ENCODE measurements at regions not wholly inside any gene's neighbourhood (a gene's known extent, or its start where the extent isn't known, plus 50 kb on each side); places are given as distances from the start of the nearest gene placed in this dataset.

DNA sequence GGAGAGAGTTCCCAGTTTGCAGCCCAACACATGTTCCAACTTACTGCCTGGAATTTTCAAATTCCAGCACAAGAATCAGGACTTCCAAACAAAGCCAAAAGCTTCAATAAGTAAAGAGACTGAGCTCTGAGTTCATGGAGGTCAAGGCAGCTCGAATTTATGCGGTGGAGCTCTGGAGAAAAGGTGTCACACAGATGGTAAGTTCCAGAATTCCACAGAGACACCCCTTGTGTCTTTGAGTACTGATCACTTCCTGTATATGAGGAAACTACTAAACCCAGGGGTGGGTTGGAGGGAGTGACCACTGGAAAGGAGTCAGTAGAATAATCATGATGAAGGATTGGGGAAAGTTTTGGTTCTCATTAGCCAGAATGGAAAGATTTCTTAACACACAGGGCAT, 118.5 kb upstream of the GUCY1A1 start:
- DNase-seq: no peak
- Histone ChIP-seq H3K79me2 (ENCODE audit: control insufficient read depth, insufficient read depth, low read length) (no peaks in the 10 kb centered on the region), H3K27ac (ENCODE audit: low read length in 2 of 2) (no peak overlapping the region), H3K4me1 (ENCODE audit: control insufficient read depth in 2 of 2, insufficient read depth in 2 of 2, low read length in 2 of 2) (no peaks in the 10 kb centered on the region), H3K4me3 (ENCODE audit: control extremely low read depth in 1 of 5, extremely low read depth in 1 of 5, insufficient read depth in 1 of 5, low read depth in 2 of 5, low read length in 4 of 5) (no peak overlapping the region), H2AFZ (ENCODE audit: insufficient read depth, low read depth, low read length, poor library complexity, severe bottlenecking) (no peak overlapping the region), H3K36me3 (replicated peaks in 1 of 2; ENCODE audit: control extremely low read depth in 1 of 2, control insufficient read depth in 1 of 2, extremely low read depth in 1 of 2, insufficient read depth in 2 of 2, low read length in 1 of 2) (no peaks in the 10 kb centered on the region), H3K9ac (ENCODE audit: low read length) (no peak overlapping the region), H3K9me3 (ENCODE audit: control extremely low read depth in 1 of 3, control insufficient read depth in 2 of 3, insufficient read depth in 1 of 3, low read length in 2 of 3) (peaks cover 0 to 17% (median 0%) of the 10 kb centered on the region in 3 donors), H4K20me1 (ENCODE audit: control insufficient read depth, insufficient read depth, low read length, poor library complexity, severe bottlenecking) (no peaks in the 10 kb centered on the region), H3K4me2 (replicated peaks; ENCODE audit: low read depth, low read length, poor library complexity, severe bottlenecking) (no peak overlapping the region), H3K27me3 (replicated peaks in 1 of 4; ENCODE audit: control extremely low read depth in 1 of 4, control insufficient read depth in 3 of 4, insufficient read depth in 4 of 4, low read length in 3 of 4) (no peaks in the 10 kb centered on the region)
- H3K27ac Mint-ChIP-seq: no peak overlapping the region
- no peaks in the 10 kb centered on the region for H3K9me3 Mint-ChIP-seq (ENCODE audit: insufficient read depth)
- no peak for TF ChIP-seq EZH2 (IDR thresholded peaks at IDR 0.05; ENCODE audit: borderline replicate concordance, insufficient read depth, low read depth, low read length, poor library complexity, severe bottlenecking)
- TF ChIP-seq, protein P1, sequence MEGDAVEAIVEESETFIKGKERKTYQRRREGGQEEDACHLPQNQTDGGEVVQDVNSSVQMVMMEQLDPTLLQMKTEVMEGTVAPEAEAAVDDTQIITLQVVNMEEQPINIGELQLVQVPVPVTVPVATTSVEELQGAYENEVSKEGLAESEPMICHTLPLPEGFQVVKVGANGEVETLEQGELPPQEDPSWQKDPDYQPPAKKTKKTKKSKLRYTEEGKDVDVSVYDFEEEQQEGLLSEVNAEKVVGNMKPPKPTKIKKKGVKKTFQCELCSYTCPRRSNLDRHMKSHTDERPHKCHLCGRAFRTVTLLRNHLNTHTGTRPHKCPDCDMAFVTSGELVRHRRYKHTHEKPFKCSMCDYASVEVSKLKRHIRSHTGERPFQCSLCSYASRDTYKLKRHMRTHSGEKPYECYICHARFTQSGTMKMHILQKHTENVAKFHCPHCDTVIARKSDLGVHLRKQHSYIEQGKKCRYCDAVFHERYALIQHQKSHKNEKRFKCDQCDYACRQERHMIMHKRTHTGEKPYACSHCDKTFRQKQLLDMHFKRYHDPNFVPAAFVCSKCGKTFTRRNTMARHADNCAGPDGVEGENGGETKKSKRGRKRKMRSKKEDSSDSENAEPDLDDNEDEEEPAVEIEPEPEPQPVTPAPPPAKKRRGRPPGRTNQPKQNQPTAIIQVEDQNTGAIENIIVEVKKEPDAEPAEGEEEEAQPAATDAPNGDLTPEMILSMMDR (IDR thresholded peaks at IDR 0.05): no peak
- CTCF ChIA-PET: no interaction called here
- 58% methylated on average over 2 of the region's 2 CpGs for WGBS (ENCODE audit: insufficient coverage)
- H3K4me3 Mint-ChIP-seq: no peak overlapping the region
- H3K4me1 Mint-ChIP-seq: no peaks in the 10 kb centered on the region
- H3K27me3 Mint-ChIP-seq: no peaks in the 10 kb centered on the region
- intact Hi-C loops (cut with micrococcal nuclease): no loop called here
- no peak for ATAC-seq (ENCODE audit: low read depth)
- POLR2A ChIA-PET: no interaction called here

DNA sequence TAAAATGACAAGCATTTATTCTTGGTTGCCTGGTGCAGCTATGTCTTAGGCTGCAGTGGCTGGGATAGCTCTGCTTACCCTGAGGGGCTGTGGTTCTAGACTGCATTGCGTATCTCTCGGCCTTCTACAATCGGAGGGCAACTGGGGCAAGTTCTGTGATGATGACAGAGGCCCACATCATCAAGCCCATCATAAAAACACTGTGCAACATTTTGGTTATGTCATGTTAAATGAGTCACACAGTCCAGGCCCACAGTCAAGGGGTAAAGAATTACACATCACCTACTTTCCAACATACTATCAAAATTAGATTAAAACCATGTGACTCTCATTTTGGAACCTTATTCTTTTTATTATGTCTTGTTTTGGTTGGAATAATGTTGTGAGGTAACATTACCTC, 120.2 kb upstream of the GUCY1A1 start:
- no peak overlapping the region for H2AFZ ChIP-seq (ENCODE audit: insufficient read depth, low read depth, low read length, poor library complexity, severe bottlenecking)
- no peaks in the 10 kb centered on the region for H3K36me3 ChIP-seq (replicated peaks in 1 of 2; ENCODE audit: control extremely low read depth in 1 of 2, control insufficient read depth in 1 of 2, extremely low read depth in 1 of 2, insufficient read depth in 2 of 2, low read length in 1 of 2)
- intact Hi-C loops (cut with micrococcal nuclease): no loop called here

More for the DNA sequence above, 120.2 kb upstream of the GUCY1A1 start:
- Histone ChIP-seq H3K27ac (ENCODE audit: low read length in 2 of 2) (no peak overlapping the region), H3K4me1 (ENCODE audit: control insufficient read depth in 2 of 2, insufficient read depth in 2 of 2, low read length in 2 of 2) (no peaks in the 10 kb centered on the region), H3K4me2 (replicated peaks; ENCODE audit: low read depth, low read length, poor library complexity, severe bottlenecking) (no peak overlapping the region), H3K9ac (ENCODE audit: low read length) (no peak overlapping the region), H3K4me3 (ENCODE audit: control extremely low read depth in 1 of 5, extremely low read depth in 1 of 5, insufficient read depth in 1 of 5, low read depth in 2 of 5, low read length in 4 of 5) (no peak overlapping the region), H3K9me3 (ENCODE audit: control extremely low read depth in 1 of 3, control insufficient read depth in 2 of 3, insufficient read depth in 1 of 3, low read length in 2 of 3) (peaks cover 0 to 8% (median 0%) of the 10 kb centered on the region in 3 donors), H3K27me3 (replicated peaks in 1 of 4; ENCODE audit: control extremely low read depth in 1 of 4, control insufficient read depth in 3 of 4, insufficient read depth in 4 of 4, low read length in 3 of 4) (no peaks in the 10 kb centered on the region), H4K20me1 (ENCODE audit: control insufficient read depth, insufficient read depth, low read length, poor library complexity, severe bottlenecking) (no peaks in the 10 kb centered on the region), H3K79me2 (ENCODE audit: control insufficient read depth, insufficient read depth, low read length) (no peaks in the 10 kb centered on the region)
- TF ChIP-seq EZH2 (IDR thresholded peaks at IDR 0.05; ENCODE audit: borderline replicate concordance, insufficient read depth, low read depth, low read length, poor library complexity, severe bottlenecking): no peak
- TF ChIP-seq, protein P1 (IDR thresholded peaks at IDR 0.05): no peak
- no peaks in the 10 kb centered on the region for H3K4me1 Mint-ChIP-seq
- 100% methylated on average over 1 of the region's 3 CpGs for WGBS (ENCODE audit: insufficient coverage)
- ChIA-PET POLR2A (no interaction called here), CTCF (no interaction called here)
- H3K27me3 Mint-ChIP-seq: no peaks in the 10 kb centered on the region
- H3K4me3 Mint-ChIP-seq: no peak overlapping the region
- ATAC-seq (ENCODE audit: low read depth): no peak
- no peak overlapping the region for H3K27ac Mint-ChIP-seq
- DNase-seq: no peak
- no peaks in the 10 kb centered on the region for H3K9me3 Mint-ChIP-seq (ENCODE audit: insufficient read depth)
